Mucosa of descending colon (tissue), 3 donors: ENCODE measurements at regions not wholly inside any gene's neighbourhood (a gene's known extent, or its start where the extent isn't known, plus 50 kb on each side); places are given as distances from the start of the nearest gene placed in this dataset.

ENCODE experiments used
- ATAC-seq: fragments of 200-7000 bp; cut with Tn5 transposase; one replicate; pipeline ENCODE4 v1.9.1; 2020; ENCODE audit warnings: mild to moderate bottlenecking, moderate library complexity
- DNase-seq, 3 donors: peaks; one replicate each; pipeline ENCODE4 v3.0.0-alpha.2; 2020
- H3K36me3 ChIP-seq: fragments of 200-600 bp; one replicate; pipeline ENCODE4 v1.8.0; 2021; ENCODE audit warnings: low read depth, mild to moderate bottlenecking
- H3K4me1 ChIP-seq: fragments of 200-600 bp; one replicate; pipeline ENCODE4 v1.8.0; 2021; ENCODE audit warnings: low read depth, mild to moderate bottlenecking
- H3K4me3 ChIP-seq: fragments of 200-600 bp; one replicate; pipeline ENCODE4 v1.8.0; 2021; ENCODE audit warnings: mild to moderate bottlenecking
- H3K9me3 ChIP-seq: fragments of 200-600 bp; one replicate; pipeline ENCODE4 v1.8.0; 2021; ENCODE audit warnings: mild to moderate bottlenecking
- intact Hi-C, 2 donors: fragments of 100-400 bp; cut with DNase I in 1 of 2; cut with micrococcal nuclease in 1 of 2; formaldehyde crosslinking; loops; one replicate each; pipeline versions ENCODE4 v1.11.0 to v1.11.1; 2022; cut with DNase I, micrococcal nuclease
- TF ChIP-seq, protein P1 (sequence below): fragments of 200-600 bp; IDR thresholded peaks from one replicate; pipeline ENCODE4 v1.8.0; 2022; ENCODE audit warnings: antibody characterized with exemption, mild to moderate bottlenecking
- donor health status: DM: no; HTN: no; CAD: no; lungs with moderate emphysema.
- donor health status: DM: no; HTN: no; CAD: no.
- donor health status: DM: no; HTN: yes; CAD: no.

DNA sequence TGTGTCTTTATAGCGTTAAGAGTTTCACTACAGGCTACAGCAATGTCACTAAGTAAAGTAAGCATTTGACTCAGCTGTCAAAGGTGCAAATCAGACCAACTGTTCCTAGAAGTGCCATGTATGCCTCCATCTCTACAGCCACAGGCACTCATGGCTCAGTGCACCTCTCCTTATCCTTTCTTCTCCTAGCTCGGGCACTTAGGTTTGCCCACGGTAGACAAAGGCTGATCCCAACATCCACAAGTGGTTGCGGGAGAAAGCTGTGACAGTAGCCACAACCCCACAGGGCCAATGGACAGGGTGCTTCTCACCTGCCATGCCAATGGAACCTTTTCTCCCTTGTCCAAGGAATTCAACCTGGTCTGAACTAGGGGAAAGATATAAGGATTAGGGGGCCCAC is 228.5 kb upstream of the EXOC2 start:
- ATAC-seq = no peak
- no peaks in the 10 kb centered on the region for H3K36me3 ChIP-seq

DNA sequence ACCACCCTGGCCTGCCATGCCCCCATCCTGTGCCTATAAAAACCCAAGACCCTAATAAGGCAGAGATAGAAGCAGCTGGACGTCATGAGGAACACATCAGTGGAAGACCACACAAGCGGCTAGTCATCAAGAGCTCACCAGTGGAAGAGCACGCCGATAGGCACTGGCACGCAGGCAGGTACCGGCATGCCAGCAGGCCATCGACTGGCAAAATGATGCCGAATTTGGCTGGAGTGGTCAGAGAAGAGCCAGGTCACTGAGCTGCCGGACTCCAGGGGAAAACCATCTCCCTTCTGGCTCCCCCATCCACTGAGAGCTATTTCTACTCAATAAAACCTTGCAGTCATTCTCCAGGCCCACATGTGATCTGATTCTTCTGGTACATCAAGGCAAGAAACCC is 227.6 kb upstream of the EXOC2 start:
- ATAC-seq = no peak
- Histone ChIP-seq H3K36me3 (no peaks in the 10 kb centered on the region), H3K4me1 (no peaks in the 10 kb centered on the region), H3K9me3 (peaks cover 30% of the 10 kb centered on the region), H3K4me3 (no peak overlapping the region)
- no peak for DNase-seq
- intact Hi-C loops = no loop called here
- TF ChIP-seq, protein P1, sequence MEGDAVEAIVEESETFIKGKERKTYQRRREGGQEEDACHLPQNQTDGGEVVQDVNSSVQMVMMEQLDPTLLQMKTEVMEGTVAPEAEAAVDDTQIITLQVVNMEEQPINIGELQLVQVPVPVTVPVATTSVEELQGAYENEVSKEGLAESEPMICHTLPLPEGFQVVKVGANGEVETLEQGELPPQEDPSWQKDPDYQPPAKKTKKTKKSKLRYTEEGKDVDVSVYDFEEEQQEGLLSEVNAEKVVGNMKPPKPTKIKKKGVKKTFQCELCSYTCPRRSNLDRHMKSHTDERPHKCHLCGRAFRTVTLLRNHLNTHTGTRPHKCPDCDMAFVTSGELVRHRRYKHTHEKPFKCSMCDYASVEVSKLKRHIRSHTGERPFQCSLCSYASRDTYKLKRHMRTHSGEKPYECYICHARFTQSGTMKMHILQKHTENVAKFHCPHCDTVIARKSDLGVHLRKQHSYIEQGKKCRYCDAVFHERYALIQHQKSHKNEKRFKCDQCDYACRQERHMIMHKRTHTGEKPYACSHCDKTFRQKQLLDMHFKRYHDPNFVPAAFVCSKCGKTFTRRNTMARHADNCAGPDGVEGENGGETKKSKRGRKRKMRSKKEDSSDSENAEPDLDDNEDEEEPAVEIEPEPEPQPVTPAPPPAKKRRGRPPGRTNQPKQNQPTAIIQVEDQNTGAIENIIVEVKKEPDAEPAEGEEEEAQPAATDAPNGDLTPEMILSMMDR = no peak

More for the DNA sequence above, 228.5 kb upstream of the EXOC2 start:
- TF ChIP-seq, protein P1 = no peak
- intact Hi-C loops = no loop called here
- Histone ChIP-seq H3K4me3 (no peak overlapping the region), H3K4me1 (no peaks in the 10 kb centered on the region), H3K9me3 (peaks cover 30% of the 10 kb centered on the region)
- DNase-seq = no peak

DNA sequence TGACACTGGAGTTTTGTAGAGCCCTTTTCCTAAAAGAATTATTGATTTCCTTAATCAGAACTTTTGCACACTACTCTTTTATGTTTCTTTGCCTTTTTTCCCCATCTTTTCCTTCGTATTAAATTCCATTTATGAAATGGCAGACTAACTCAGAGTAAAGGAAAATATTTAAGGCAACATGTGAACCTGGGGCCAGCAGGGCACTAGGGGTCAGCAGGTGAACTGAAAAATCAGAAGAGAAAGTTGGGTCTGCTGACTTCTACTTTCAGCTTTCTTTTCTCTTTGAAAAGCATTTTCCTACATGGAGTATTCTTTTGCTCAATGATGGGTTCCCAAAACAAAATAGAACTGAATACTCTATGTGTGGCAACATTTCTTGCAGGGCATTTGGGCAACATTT is 226.6 kb upstream of the EXOC2 start:
- no peak overlapping the region for H3K4me3 ChIP-seq
- intact Hi-C loops = no loop called here
- peaks cover 30% of the 10 kb centered on the region for H3K9me3 ChIP-seq
- ATAC-seq = no peak
- no peaks in the 10 kb centered on the region for H3K4me1 ChIP-seq
- TF ChIP-seq, protein P1 = no peak
- H3K36me3 ChIP-seq = no peaks in the 10 kb centered on the region
- no peak for DNase-seq

DNA sequence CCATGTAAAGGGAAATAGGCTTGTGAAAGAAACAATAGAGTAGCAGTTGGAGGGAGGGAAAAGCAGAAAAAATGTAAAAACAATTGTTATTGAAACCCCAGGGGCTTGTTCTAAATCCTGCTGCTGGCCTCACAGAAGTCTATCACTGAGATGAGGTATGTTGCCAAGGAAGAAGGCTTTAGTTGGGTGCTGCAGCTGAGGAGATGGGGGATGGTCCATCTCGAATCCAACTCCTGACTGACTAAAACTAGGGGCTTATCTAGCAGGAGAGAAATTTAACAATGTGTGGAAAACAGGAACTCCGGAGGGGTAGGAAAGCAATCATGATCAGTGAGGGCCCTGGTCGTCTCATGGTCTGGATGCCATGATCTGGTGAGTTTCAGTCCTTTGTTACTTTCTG is 225.0 kb upstream of the EXOC2 start:
- TF ChIP-seq, protein P1 = no peak
- intact Hi-C loops = no loop called here

DNA sequence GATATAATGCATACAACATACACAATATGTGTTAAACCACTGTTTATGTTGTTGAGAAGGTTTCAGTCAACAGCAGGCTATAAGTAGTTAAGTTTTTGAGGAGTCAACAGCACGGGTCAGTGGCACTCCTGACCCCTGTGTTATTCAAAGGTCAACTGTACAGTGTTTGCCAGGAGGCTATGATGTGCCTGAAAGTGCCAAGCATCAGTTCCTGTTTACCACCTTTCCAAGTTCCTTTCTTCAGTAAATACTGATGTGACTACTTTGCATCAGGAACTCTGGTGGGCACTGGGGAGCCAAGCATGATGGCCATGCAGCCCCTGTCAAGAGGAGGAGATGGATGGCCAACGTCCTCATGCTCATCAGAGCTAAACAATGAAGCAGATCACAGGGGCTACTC is 224.4 kb upstream of the EXOC2 start:
- Histone ChIP-seq H3K9me3 (peaks cover 30% of the 10 kb centered on the region), H3K36me3 (no peaks in the 10 kb centered on the region), H3K4me3 (no peak overlapping the region), H3K4me1 (no peaks in the 10 kb centered on the region)
- TF ChIP-seq, protein P1 = no peak
- DNase-seq = no peak
- intact Hi-C loops = no loop called here
- ATAC-seq = no peak

More for the DNA sequence above, 225.0 kb upstream of the EXOC2 start:
- Histone ChIP-seq H3K4me3 (no peak overlapping the region), H3K36me3 (no peaks in the 10 kb centered on the region), H3K4me1 (no peaks in the 10 kb centered on the region), H3K9me3 (peaks cover 30% of the 10 kb centered on the region)
- ATAC-seq = no peak
- no peak for DNase-seq

DNA sequence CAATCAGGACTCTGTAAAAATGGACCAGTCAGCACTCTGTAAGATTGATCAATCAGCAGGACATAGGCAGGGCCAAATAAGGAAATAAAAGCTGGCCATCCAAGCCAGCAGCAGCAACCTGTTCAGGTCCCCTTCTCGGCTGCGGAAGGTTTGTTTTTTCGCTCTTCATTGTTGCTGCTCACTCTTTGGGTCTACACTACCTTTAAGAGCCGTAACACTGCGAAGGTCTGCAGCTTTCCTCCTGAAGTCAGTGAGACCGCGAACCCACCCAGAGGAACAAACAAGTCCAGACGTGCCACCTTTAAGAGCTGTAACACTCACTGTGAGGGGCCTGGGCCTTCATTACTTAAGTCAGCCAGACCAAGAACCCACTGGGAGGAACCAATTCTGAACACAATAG is 223.2 kb upstream of the EXOC2 start:
- Histone ChIP-seq H3K4me1 (no peaks in the 10 kb centered on the region), H3K36me3 (no peaks in the 10 kb centered on the region), H3K9me3 (peaks cover 20% of the 10 kb centered on the region), H3K4me3 (no peak overlapping the region)
- no peak for DNase-seq
- TF ChIP-seq, protein P1 = no peak
- ATAC-seq = no peak
- intact Hi-C loops = no loop called here
